ENCODE measurements at regions not wholly inside any gene's neighbourhood (a gene's known extent, or its start where the extent isn't known, plus 50 kb on each side); places are given as distances from the start of the nearest gene placed in this dataset.

DNA sequence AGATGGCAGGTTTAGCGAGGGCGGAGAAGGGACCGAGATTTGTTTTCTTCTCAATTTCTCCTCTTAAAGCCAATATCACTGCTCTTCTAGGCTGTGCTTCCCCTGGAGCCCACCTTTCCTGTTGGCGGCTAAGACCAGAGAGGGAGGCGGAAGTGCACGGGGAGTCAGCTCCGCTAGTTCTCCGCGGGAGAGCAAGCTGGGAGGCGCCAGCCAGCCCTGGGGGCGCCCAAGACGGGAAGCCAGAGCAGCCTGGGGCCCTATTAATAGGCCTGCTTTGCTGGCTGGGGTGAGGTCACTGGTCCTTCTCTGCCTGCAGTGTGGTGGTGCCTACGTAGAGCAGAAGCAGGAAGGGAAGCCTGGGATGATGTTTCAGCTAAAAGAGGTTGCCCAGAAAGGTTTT is 61.6 kb downstream of the LSM5 start:
- DNase-seq: no peak

- no peak for DNase-seq
Measured at GRCh38 chr7:32427769-32428291, 62.4 kb downstream of the LSM5 start.

DNA sequence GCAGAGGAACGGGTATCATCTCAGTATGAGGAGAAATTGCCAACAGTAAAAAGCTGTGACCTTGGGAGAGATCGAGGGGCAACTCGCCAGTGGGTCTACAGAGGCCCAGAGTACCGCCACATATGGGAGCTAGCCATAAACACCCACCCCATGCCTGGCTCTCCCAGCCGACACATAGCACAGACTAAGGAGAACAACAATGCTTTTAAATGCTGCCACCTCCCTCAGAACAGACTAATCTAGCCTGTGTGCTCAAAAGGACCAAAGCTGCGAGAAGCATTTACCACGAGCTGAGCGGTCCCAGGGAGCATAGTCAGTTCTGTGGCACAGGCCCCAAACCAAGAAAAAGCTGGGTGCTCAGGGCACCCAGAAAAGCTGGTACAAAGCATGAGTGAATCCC is 73.3 kb downstream of the LSM5 start:
- no peak for DNase-seq

DNA sequence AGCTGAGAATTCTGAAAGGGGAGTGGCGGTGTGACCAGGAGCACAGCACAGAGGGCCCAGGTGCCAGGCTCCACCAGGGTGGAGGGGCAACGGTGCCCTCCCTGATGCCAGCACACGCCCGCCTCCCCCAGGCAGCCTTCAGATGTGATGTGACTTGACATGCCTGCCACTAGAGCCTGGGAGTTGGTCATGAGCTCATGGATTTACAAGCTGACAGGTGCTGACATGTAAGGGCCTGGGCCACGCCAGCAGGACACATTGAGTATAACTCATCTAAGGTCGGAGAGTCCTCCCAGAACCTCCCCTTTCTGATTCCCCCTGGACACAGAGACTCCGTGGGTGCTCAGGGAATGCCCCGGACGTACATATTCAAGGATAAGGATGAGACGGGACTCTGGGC is 74.2 kb downstream of the LSM5 start:
- no peak for DNase-seq

GRCh38 chr7:32415519-32415918 is 74.7 kb downstream of the LSM5 start:
- DNase-seq: no peak

DNA sequence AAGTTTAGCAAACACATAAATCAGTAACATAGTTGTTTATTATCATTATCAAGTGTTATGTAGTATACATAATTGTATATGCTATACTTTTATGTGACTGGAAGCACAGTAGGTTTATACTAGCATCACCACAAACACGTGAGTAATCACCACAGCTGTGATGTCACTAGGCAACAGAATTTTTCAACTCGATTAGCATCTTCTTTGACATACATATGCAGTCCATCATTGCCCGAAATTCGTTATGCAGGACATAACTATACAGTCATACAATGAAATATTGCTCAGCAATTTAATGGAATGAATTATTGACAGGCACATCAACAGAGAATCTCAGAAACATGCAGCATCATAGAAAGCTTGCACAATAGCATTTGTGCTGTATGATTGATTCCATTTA is 77.7 kb downstream of the LSM5 start:
- no peak for DNase-seq

DNA sequence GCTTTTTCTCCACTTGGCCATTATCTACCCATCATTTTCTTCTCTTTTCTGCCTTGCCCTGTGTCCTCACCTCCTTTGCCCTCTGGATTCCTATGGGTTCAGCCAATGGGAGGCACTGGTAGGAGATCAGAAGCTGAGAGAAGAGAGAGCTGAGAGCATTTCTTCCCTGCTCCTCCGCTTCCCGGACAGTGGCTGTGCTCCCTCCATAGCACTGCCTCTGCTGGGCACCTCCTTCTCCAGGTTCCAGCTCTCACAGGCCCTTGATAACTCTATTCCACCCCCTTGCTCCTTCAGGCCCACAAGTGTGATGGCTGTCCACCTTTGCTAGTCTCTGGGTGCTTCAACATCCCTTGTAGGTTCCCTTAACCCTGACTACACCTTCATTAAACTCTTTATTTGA is 79.6 kb downstream of the LSM5 start:
- no peak for DNase-seq

- no peak for DNase-seq
Measured at GRCh38 chr7:32406386-32406785, 83.8 kb downstream of the LSM5 start.

- no peak for DNase-seq
Measured at GRCh38 chr7:32403463-32404229, 86.5 kb downstream of the LSM5 start.

DNA sequence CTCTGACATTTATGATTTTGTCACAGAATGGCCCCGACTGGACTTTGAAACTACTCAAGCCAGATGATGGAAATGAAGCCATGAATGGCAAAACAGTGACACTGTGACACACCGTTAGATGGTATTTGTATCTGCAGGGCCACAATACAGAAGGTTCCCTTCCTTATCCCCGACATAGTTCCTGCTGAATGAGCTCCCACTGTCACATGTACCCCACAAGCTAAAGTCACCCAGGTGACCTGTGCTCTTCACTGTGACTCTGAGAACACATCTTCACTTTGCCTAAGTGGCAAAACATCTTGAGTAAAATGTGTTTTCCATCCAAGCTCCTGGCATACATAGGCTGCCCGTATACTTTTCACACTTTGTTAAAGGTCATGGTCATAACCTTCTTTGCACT is 89.5 kb downstream of the LSM5 start:
- no peak for DNase-seq

GRCh38 chr7:32399311-32399710 is 90.9 kb downstream of the LSM5 start:
- DNase-seq: no peak

DNA sequence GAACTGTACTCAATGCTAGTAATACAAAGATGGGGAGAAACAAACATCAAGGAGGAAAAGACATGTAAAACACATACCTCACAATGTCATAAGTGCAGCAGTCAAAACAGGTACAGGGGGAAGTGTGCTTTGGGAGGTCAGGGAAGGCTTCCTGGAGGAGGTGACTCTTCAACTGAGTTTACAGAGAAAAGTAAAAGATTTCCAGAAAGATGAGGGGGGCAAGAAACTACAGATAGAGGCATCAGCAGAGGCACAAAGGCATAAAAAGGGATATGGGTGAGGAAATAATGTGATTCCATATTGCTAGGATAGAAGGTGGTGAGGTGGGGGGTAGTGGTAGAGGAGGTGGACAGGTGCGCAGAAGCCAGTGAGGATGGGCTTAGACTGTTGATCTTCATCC is 95.0 kb downstream of the LSM5 start:
- no peak for DNase-seq

- no peak for DNase-seq
Measured at GRCh38 chr7:32393861-32394260, 96.3 kb downstream of the LSM5 start.

GRCh38 chr7:32390210-32390609 is 100.0 kb downstream of the LSM5 start:
- no peak for DNase-seq

GRCh38 chr7:32385316-32385956 is 104.7 kb downstream of the LSM5 start:
- DNase-seq: no peak

DNA sequence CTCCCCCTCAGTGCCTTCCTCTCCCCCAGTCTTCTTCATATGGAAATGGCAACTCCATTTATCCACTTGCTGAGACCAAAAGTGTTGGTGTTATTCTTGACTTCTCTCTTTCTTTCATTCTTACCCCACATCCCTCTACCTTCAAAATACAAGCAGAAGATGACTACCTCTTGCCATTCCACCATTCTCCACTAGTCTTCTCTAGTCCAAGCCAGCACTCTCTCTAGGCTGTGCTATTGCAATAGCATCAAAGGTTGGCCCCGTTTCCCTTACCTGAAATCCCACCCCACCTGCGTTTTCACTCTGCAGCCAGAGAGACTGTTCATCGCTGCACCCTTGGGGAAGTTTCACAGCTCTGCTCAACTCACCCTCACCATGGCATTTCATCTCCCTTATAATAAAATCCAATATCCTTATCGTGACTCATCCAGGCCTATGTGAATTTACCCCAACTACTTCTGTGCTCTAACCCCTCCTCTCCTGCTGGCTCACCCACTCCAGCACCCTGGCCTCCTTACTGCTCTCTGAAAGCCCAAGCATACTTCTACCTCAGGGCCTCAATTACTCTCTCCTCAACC is 109.1 kb downstream of the LSM5 start:
- DNase-seq: no peak

DNA sequence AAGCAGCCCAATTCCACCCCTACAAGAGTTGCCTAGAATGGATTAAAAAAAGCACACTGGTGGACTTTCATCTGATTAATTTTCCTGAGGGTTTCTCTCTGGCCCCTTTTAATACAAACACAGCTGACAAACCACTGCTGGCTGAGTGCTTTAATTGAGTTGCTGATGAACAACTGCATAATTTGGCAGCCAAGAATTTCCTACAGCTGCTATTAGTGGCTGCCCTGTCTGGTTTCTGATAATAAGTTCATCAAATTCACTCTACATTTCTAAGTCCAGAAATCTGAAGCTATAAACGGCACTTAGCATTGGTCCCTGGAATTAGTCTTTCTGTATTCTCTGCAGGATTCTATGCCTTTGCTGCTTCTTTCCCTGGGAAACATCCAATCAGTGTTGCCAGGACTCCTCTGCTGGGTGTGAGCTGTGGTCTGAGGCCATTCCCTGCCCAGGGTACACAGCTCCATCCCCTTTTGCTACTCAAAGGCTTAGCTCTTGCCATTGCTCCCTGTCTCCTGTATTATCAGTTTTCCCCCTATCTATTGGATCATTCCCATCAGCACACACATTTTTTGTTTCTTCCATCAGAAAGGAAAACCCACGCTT is 110.6 kb downstream of the LSM5 start:
- DNase-seq: no peak

GRCh38 chr7:32378988-32379387 is 111.2 kb downstream of the LSM5 start:
- DNase-seq: no peak

- no peak for DNase-seq
Measured at GRCh38 chr7:32364581-32364980, 125.6 kb downstream of the LSM5 start.

- DNase-seq: no peak
Measured at GRCh38 chr7:32360127-32360526, 130.1 kb downstream of the LSM5 start.

DNA sequence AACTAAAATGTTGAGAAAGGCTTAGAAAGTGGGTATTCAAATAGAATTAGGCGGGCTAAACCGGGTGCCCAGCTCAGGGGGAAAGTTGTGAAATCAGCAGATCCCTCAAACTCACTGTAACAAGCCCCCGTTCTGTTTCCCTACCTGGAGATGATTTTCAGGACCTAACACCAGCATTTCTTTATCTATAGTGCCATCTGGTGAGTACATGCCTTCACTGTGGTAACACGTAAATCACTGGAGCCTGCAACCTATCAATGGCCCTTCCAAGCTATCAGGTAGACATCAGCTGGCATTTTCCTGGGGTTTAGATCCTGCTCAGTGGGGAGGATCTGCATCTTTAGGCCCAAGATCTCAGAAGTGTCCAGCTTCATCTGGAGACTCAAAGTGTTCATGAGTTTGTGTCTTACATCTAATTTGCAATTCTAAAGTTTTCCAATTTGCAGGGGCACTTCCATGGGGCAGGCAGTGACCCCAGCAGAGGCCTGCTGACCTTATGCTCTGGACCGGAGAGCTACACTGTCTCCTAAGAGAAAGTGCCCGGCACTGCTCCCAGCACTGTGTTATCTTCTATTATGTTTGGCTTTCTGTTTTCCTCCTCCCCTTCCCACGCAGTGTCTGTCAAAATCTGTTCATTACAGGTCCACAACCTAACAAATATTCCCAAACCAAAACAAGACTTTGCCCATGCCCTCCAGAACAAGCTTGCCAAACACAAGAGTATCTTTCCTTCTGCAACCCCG is 132.5 kb downstream of the LSM5 start:
- DNase-seq: peak; percentile 6

DNA sequence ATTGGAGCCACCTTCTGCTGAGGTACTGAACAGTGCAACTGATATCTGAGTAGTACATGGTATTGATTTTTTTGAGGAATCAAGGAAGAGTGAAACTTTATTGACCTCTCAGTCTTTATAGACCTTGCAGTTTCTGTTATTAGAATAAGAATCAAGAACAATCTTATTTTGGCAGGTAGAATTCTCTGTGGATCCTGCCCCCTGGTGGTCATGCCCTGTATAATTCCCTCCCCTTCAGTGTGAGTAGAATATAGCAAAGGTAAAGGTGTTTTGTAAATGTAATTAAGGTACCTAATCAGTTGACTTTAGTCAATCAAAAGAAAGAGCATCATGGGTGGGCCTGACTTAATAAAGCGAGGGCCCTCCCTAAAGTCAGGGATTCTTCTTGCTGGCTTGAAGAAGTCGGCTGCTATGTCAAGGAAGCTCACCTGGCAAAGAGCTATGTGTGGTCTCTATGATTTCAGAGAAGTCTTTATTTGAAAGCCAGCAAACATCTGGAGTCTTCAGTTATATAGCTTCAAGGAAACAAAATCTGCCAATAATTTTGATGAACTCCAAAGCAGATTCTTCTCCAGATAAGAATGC is 142.8 kb downstream of the LSM5 start:
- no peak for DNase-seq

DNA sequence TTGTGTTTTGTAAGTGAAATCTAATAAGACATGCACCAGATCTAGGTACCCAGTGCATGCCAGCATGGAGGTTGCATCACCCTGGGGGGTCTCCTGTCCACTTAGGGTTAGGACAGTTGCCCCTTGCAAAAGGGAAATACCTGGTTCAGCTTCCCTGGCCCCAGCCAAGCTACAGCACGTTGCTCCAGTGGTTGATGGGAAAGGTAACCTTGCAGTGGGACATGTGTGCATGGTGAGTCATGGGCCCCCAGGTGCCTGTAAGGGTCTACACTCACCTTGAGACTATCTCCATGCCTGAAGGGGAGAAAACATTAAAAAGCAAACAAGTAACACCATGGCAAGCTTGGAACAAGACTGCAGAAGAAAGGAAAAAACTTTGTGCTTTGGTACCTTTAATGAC is 143.9 kb downstream of the LSM5 start:
- no peak for DNase-seq
